ENCODE measurements at regions not wholly inside any gene's neighbourhood (a gene's known extent, or its start where the extent isn't known, plus 50 kb on each side); places are given as distances from the start of the nearest gene placed in this dataset.

- TF ChIP-seq FOS (IDR thresholded peaks at IDR 0.05; ENCODE audit: borderline replicate concordance, extremely low read depth, insufficient read length), result no peak
- no peak for TF ChIP-seq NFYB (IDR thresholded peaks at IDR 0.05; ENCODE audit: insufficient read depth, low read depth, low read length)
- no peak for TF ChIP-seq TCF3 (IDR thresholded peaks at IDR 0.05; ENCODE audit: borderline replicate concordance, insufficient read depth, low read depth, low read length)
- TF ChIP-seq KDM1A (IDR thresholded peaks at IDR 0.05; ENCODE audit: borderline replicate concordance), result no peak
- TF ChIP-seq POLR2A (IDR thresholded peaks at IDR 0.05; ENCODE audit: low read depth, low read length), result no peak
- no peak for TF ChIP-seq CREB1 (IDR thresholded peaks at IDR 0.05; ENCODE audit: low read depth)
- TF ChIP-seq MAX (IDR thresholded peaks at IDR 0.05; ENCODE audit: low read depth, low read length), result no peak
- no peak for TF ChIP-seq CTCF (IDR thresholded peaks at IDR 0.05 in 2 of 3, conservative IDR thresholded peaks at IDR 0.05 in 1 of 3; ENCODE audit: control insufficient read depth in 2 of 3, extremely low read depth in 1 of 3, insufficient read depth in 1 of 3, low read depth in 3 of 3, low read length in 3 of 3)
- TF ChIP-seq TCF12 (IDR thresholded peaks at IDR 0.05; ENCODE audit: low read depth, low read length), result no peak
- TF ChIP-seq FOXM1 (IDR thresholded peaks at IDR 0.05; ENCODE audit: low read depth, low read length), result no peak
Observed at GRCh38 chr4:180296036-180296599, 1947.1 kb upstream of the TENM3 start.

Measured in GM12878 (cell line).